Endodermal cell (in vitro differentiated cells): ENCODE measurements at regions not wholly inside any gene's neighbourhood (a gene's known extent, or its start where the extent isn't known, plus 50 kb on each side); places are given as distances from the start of the nearest gene placed in this dataset.

Source experiments
- DNase-seq: peaks from one replicate; pipeline ENCODE4 v3.0.0-alpha.2; 2017
- H3K27ac ChIP-seq: 2 replicates; pipeline ENCODE4 v1.5.1; 2013; ENCODE audit warnings: mild to moderate bottlenecking, low read depth, low read length, moderate library complexity
- H3K27me3 ChIP-seq: 2 replicates; pipeline ENCODE4 v1.6.1; 2013; ENCODE audit warnings: mild to moderate bottlenecking, low read length, moderate library complexity; ENCODE audit not compliant: insufficient read depth, control insufficient read depth, poor library complexity, severe bottlenecking
- H3K36me3 ChIP-seq: 2 replicates; pipeline ENCODE4 v1.7.0; 2013; ENCODE audit warnings: mild to moderate bottlenecking, low read length, moderate library complexity; ENCODE audit not compliant: control insufficient read depth, insufficient read depth
- H3K4me1 ChIP-seq: one replicate; pipeline ENCODE4 v1.7.0; 2013; ENCODE audit warnings: low read length; ENCODE audit not compliant: control insufficient read depth, insufficient read depth
- H3K4me3 ChIP-seq: 2 replicates; pipeline ENCODE4 v1.5.1; 2013; ENCODE audit warnings: mild to moderate bottlenecking, low read length, moderate library complexity
- H3K9ac ChIP-seq: 2 replicates; pipeline ENCODE4 v1.6.1; 2013; ENCODE audit warnings: mild to moderate bottlenecking, low read length, moderate library complexity; ENCODE audit not compliant: poor library complexity, severe bottlenecking; ENCODE audit errors: extremely low read depth
- H3K9me3 ChIP-seq: 2 replicates; pipeline ENCODE4 v1.6.1; 2013; ENCODE audit warnings: mild to moderate bottlenecking, low read length, moderate library complexity; ENCODE audit not compliant: control insufficient read depth
- H3K27ac Mint-ChIP-seq: 2 replicates; pipeline ENCODE4 v1.8.0; 2020; ENCODE audit warnings: mixed read lengths
- H3K27me3 Mint-ChIP-seq: 2 replicates; pipeline ENCODE4 v1.8.0; 2021; ENCODE audit warnings: mild to moderate bottlenecking, mixed read lengths; ENCODE audit not compliant: insufficient read depth
- H3K36me3 Mint-ChIP-seq: 2 replicates; pipeline ENCODE4 v1.8.0; 2020; ENCODE audit warnings: low read depth, mixed read lengths
- H3K4me1 Mint-ChIP-seq: 2 replicates; pipeline ENCODE4 v1.8.0; 2020; ENCODE audit warnings: mixed read lengths
- H3K4me3 Mint-ChIP-seq: 2 replicates; pipeline ENCODE4 v1.8.0; 2020; ENCODE audit warnings: mild to moderate bottlenecking, moderate library complexity, mixed read lengths
- H3K9me3 Mint-ChIP-seq: 2 replicates; pipeline ENCODE4 v1.8.0; 2020; ENCODE audit warnings: mild to moderate bottlenecking, mixed read lengths
- WGBS, 2 experiments: methylation state at CpG; one replicate each; pipeline versions ENCODE4 v1.1.5 to v1.1.7; 2013; ENCODE audit warnings: missing lambda C conversion rate in 2 of 2, mixed read lengths in 1 of 2; ENCODE audit not compliant: insufficient coverage in 1 of 2, insufficient read length in 1 of 2; 5-methylcytosine and 5-hydroxymethylcytosine counted together
- TF ChIP-seq, protein P1 (sequence below): fragments of 200-600 bp; sonication (generic); conservative IDR thresholded peaks from 2 replicates; pipeline ENCODE4 v1.5.0; 2021; ENCODE audit warnings: antibody characterized with exemption, mild to moderate bottlenecking

DNA sequence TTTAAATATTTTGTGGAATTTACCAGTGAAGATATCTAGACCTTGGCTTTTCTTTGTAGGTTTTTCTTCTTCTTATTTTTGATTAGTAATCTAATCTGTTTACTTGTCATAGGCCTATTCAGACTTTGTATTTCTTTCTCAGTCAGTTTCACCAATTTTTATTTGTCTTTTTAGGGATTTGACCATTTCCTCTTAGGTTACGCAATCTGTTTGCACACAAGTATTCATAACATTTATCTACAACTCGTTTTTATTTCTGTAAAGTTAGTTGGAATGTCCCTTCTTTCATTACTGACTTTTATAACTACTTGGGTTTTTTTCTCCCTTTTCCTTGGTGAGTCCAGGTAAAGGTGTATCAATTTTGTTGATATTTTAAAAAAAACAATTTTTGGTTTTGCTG lies 545.7 kb downstream of the AACS start:
- Histone ChIP-seq H3K27ac (no peak overlapping the region), H3K36me3 (no peaks in the 10 kb centered on the region), H3K9ac (no peak overlapping the region), H3K27me3 (no peaks in the 10 kb centered on the region), H3K4me1 (no peaks in the 10 kb centered on the region), H3K4me3 (no peak overlapping the region), H3K9me3 (no peaks in the 10 kb centered on the region)
- no peak overlapping the region for H3K4me3 Mint-ChIP-seq
- no peaks in the 10 kb centered on the region for H3K4me1 Mint-ChIP-seq
- no peak overlapping the region for H3K27ac Mint-ChIP-seq
- peaks cover 2% of the 10 kb centered on the region for H3K9me3 Mint-ChIP-seq
- H3K36me3 Mint-ChIP-seq, result no peaks in the 10 kb centered on the region
- no peak for DNase-seq
- TF ChIP-seq, protein P1, sequence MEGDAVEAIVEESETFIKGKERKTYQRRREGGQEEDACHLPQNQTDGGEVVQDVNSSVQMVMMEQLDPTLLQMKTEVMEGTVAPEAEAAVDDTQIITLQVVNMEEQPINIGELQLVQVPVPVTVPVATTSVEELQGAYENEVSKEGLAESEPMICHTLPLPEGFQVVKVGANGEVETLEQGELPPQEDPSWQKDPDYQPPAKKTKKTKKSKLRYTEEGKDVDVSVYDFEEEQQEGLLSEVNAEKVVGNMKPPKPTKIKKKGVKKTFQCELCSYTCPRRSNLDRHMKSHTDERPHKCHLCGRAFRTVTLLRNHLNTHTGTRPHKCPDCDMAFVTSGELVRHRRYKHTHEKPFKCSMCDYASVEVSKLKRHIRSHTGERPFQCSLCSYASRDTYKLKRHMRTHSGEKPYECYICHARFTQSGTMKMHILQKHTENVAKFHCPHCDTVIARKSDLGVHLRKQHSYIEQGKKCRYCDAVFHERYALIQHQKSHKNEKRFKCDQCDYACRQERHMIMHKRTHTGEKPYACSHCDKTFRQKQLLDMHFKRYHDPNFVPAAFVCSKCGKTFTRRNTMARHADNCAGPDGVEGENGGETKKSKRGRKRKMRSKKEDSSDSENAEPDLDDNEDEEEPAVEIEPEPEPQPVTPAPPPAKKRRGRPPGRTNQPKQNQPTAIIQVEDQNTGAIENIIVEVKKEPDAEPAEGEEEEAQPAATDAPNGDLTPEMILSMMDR, result no peak
- H3K27me3 Mint-ChIP-seq, result no peaks in the 10 kb centered on the region
- WGBS, 2 experiments, result 87% methylated on average over 2 of the region's 2 CpGs; no CpG with 5 or more reads in 1 of the 2 experiments

DNA sequence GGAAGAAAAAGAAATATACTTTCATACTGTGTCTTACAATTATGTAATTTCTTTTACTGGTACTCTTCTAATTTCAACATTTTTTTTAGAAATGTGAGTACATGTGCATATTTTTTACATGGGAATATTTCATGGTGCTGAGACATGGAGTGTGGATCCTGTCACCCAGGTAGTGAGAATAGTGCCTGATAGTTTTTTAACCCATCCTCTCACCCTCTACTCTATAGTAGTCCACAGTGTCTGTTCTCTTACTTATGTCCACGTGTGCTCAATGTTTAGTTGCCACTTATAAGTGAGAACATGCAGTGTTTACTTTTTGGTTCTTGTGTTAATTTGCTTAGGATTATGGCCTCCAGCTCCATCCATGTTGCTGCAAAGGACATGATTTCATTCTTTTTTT lies 548.8 kb downstream of the AACS start:
- no peaks in the 10 kb centered on the region for H3K36me3 Mint-ChIP-seq

DNA sequence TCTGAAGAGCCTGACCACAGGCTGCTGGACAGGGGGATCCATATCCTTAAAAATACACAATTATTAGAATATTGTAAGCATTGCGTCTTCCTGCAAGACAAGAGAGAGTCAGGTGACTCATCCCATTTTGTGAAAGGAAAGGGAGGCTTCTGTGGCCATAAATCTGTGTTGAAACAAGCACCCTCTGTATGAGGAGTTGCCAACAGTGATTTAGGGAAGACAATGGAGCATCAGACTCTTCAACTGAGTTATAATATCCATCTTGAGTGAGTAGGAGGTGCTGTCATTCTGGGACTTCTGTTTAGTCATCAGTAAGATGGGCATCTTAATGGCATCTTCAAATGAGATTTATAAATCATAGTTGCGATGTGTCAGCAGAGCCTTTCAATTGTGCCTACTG lies 554.5 kb downstream of the AACS start:
- H3K4me3 ChIP-seq, result no peak overlapping the region
- H3K36me3 ChIP-seq, result no peaks in the 10 kb centered on the region
- WGBS, 2 experiments, result 94% methylated on average over 2 of the region's 2 CpGs; no CpG with 5 or more reads in 1 of the 2 experiments
- no peaks in the 10 kb centered on the region for H3K27me3 Mint-ChIP-seq
- TF ChIP-seq, protein P1, result no peak
- no peak overlapping the region for H3K4me3 Mint-ChIP-seq
- H3K27me3 ChIP-seq, result no peaks in the 10 kb centered on the region
- H3K9me3 Mint-ChIP-seq, result peaks cover 4% of the 10 kb centered on the region
- no peaks in the 10 kb centered on the region for H3K4me1 ChIP-seq
- H3K27ac Mint-ChIP-seq, result no peak overlapping the region
- H3K36me3 Mint-ChIP-seq, result peaks cover 2% of the 10 kb centered on the region
- H3K4me1 Mint-ChIP-seq, result no peaks in the 10 kb centered on the region
- H3K9ac ChIP-seq, result no peak overlapping the region
- no peak for DNase-seq
- H3K9me3 ChIP-seq, result no peaks in the 10 kb centered on the region
- H3K27ac ChIP-seq, result no peak overlapping the region

More for the DNA sequence above, 548.8 kb downstream of the AACS start:
- Histone ChIP-seq H3K4me1 (no peaks in the 10 kb centered on the region), H3K27ac (no peak overlapping the region), H3K9me3 (no peaks in the 10 kb centered on the region), H3K36me3 (no peaks in the 10 kb centered on the region), H3K27me3 (no peaks in the 10 kb centered on the region), H3K4me3 (no peak overlapping the region), H3K9ac (no peak overlapping the region)
- 89% methylated on average over 1 of the region's 1 CpG; no CpG with 5 or more reads in 1 of the 2 experiments for WGBS, 2 experiments
- TF ChIP-seq, protein P1, result no peak
- H3K4me3 Mint-ChIP-seq, result no peak overlapping the region
- no peaks in the 10 kb centered on the region for H3K27me3 Mint-ChIP-seq
- DNase-seq, result no peak
- no peak overlapping the region for H3K27ac Mint-ChIP-seq
- peaks cover 4% of the 10 kb centered on the region for H3K9me3 Mint-ChIP-seq
- H3K4me1 Mint-ChIP-seq, result no peaks in the 10 kb centered on the region
